ENCODE measurements at regions not wholly inside any gene's neighbourhood (a gene's known extent, or its start where the extent isn't known, plus 50 kb on each side); places are given as distances from the start of the nearest gene placed in this dataset.

DNA sequence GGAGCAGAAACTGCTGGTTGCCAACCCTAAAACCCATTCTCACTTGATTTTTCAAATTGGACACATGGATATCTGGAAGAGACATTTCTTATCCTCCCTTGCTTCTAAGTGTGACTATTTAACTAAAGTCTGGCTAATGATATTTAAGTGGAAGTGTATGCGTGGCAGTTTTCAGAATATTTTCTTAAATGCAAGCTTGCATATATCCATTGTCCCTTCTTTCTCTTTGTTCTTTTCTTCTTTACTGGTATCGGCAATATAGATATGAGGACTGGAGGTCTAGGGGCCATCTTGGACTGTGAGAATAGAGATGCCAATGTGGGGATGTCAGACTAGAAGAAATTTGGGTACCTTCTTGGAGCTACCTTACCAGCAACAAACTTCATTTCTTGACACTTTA lies 364.3 kb upstream of the DPH6 start:
- TF ChIP-seq POLR2A (IDR thresholded peaks at IDR 0.05) (no peak), CTCF (IDR thresholded peaks at IDR 0.05) (no peak)

Measured in gastroesophageal sphincter (tissue), 3 donors.